Cardiac fibroblast (primary cell): ENCODE measurements at regions not wholly inside any gene's neighbourhood (a gene's known extent, or its start where the extent isn't known, plus 50 kb on each side); places are given as distances from the start of the nearest gene placed in this dataset.

Experiments
- DNase-seq, 2 donors: peaks; one replicate each; pipeline versions ENCODE4 v3.0.0 to v3.0.0-alpha.2; 2010; ENCODE audit warnings: low read depth in 2 of 2
- H3K4me3 ChIP-seq, 2 donors: replicated peaks in 1 of 2; 1 replicate in 1 of 2; 2 replicates in 1 of 2; pipeline ENCODE4 v1.5.1; 2011; ENCODE audit warnings: low read depth in 2 of 2, low read length in 2 of 2, mild to moderate bottlenecking in 2 of 2, moderate library complexity in 1 of 2
- TF ChIP-seq, protein P1 (sequence below): IDR thresholded peaks from one replicate; pipeline ENCODE4 v1.5.1; 2011; ENCODE audit warnings: low read depth, mild to moderate bottlenecking, low read length, inconsistent platforms

DNA sequence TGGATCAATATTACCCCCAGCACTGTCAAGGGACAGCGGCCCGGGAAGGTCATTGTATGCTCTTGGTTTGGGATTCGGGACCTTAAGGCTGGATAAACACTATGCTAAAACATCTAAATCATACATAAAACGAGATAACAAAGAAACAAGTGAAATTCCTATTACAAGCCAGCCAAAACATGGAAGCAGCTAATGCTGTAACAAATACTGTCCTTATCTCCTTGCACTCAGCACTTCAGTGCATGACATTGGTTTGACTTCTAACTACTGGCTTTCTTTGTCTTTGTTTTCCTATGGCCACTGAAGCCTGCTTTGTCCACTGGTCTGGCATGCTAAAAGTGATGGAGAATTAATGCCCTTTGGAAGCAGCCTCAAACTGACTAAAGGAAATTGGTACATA lies 516.4 kb upstream of the DPH6 start:
- TF ChIP-seq, protein P1, sequence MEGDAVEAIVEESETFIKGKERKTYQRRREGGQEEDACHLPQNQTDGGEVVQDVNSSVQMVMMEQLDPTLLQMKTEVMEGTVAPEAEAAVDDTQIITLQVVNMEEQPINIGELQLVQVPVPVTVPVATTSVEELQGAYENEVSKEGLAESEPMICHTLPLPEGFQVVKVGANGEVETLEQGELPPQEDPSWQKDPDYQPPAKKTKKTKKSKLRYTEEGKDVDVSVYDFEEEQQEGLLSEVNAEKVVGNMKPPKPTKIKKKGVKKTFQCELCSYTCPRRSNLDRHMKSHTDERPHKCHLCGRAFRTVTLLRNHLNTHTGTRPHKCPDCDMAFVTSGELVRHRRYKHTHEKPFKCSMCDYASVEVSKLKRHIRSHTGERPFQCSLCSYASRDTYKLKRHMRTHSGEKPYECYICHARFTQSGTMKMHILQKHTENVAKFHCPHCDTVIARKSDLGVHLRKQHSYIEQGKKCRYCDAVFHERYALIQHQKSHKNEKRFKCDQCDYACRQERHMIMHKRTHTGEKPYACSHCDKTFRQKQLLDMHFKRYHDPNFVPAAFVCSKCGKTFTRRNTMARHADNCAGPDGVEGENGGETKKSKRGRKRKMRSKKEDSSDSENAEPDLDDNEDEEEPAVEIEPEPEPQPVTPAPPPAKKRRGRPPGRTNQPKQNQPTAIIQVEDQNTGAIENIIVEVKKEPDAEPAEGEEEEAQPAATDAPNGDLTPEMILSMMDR = no peak
- DNase-seq = peak in 1 of 2 donors; percentile 14

DNA sequence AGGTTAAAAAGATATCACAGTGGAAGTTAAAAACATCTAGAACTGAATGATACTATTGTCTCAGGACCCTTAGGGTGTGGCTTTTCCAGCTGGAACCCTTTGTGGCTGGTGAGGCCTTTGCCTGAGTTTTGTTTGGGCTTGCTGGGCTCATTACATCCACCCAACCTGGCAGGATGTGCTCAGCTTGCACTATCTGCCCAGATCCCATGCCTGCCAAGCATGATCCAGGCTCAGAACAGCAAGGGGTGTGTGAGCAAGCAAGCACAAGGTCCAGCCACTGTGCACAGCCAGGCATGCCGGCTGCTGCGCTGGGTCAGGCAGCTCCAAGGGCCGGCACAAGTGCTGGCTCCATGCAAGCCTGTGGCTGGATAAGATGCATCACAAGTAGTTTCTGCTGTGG lies 512.7 kb upstream of the CDIN1 start:
- no peak for DNase-seq
- TF ChIP-seq, protein P1 = no peak
- no peak overlapping the region for H3K4me3 ChIP-seq

More for the DNA sequence above, 516.4 kb upstream of the DPH6 start:
- no peak overlapping the region for H3K4me3 ChIP-seq

DNA sequence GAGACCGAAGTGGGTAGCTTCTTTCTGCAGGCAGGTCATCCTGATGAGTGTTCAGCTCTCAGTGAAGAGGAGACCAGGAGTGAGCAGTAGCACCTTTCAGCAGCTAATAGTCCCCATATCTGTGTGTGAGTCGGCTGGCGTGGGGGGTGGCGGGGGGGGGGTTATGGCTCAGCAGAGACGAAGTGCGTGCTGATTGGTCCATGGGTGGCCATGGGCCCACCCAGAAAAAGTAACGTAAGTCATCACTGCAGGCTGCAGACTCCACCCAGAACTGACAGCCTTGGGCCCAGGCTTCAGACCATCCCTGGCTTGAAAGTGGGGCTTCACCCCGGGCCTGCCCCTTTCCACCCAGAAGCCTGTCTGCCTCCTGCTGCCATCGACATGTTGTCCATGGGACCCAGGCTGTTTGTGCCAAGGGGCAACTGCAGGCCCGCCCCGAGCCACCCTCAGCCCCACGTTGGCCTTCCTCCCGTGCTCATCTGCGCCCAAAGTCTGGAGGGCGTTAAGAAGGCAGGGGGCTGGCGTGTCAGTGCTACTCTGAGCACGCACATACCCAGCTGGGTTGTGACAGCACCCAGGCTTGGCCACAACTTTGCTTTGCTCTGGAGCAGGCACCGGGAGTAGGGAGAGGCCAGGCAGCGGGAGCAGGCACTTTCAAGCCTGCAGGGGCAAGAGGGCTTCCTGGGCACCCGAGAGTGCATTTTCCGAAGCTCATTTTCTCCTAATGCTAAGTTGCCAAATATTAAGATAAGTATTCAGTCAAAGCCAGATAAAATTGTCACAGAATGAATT lies 511.7 kb upstream of the CDIN1 start:
- no peak overlapping the region for H3K4me3 ChIP-seq
- TF ChIP-seq, protein P1 = no peak
- no peak for DNase-seq

DNA sequence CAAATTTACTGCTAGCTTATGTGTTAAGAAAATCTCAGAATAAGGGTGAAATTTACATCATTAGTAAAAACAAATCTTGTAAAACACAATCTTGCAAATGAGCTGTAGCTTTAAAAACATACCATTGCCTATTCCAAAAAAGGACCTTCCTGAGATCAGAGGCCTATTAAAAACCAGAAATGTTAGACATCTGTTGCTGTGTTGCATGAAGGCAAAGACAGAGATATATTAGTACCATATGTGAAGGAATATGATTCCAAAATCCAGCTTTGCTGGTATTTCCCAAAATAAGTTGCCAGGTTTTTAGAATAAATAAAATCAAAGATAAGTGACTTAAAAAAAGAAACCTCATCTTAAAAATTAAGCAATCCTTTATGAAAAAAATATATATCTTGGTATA lies 504.1 kb upstream of the CDIN1 start:
- TF ChIP-seq, protein P1 = no peak
- DNase-seq = peak in 1 of 2 donors; percentile 7
- H3K4me3 ChIP-seq = no peak overlapping the region

DNA sequence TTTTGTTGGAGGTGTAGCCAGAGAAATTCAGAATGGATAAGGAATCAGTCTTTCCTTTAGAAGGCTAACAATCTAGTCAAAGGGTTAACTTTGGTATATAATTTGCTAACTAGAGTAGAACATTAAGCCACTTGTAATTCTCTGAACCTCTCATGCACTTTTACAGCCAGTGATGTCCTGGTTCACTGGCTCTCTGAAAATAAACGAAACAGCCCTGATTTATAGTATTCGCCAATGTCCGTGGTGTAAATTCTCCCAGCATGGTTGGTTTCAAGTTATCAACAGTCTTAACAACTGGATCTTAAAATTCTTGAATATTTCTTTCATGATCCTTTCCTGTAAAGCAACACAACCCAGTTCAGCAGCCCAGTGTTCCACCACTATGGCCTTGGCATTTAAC lies 500.4 kb upstream of the CDIN1 start:
- TF ChIP-seq, protein P1 = no peak
- no peak overlapping the region for H3K4me3 ChIP-seq
- DNase-seq = no peak

DNA sequence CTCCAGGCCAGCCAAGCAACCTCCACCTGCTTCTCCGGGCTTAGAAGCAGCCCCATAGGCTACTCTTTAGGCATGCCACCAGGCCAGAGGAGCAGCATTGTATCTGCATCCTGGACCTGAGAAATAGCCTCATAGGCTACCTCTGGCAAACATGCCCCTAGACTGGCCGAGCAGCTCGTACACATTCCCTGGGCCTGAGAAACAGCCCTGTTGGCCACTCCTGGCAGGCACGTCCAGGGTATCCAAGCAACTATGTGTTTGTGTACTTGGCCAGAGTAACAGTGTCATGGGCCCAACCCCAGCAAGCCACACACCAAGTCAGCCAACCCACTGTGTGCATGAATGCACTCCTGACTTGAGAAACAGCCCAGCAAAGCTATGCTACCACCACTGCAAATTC lies 498.7 kb upstream of the CDIN1 start:
- no peak overlapping the region for H3K4me3 ChIP-seq
- TF ChIP-seq, protein P1 = no peak

More for the DNA sequence above, 498.7 kb upstream of the CDIN1 start:
- no peak for DNase-seq
